EL (cell line): ENCODE measurements at regions not wholly inside any gene's neighbourhood (a gene's known extent, or its start where the extent isn't known, plus 50 kb on each side); places are given as distances from the start of the nearest gene placed in this dataset.

Experiments
- DNase-seq: peaks from one replicate; pipeline ENCODE4 v3.0.0-alpha.2; 2016

DNA sequence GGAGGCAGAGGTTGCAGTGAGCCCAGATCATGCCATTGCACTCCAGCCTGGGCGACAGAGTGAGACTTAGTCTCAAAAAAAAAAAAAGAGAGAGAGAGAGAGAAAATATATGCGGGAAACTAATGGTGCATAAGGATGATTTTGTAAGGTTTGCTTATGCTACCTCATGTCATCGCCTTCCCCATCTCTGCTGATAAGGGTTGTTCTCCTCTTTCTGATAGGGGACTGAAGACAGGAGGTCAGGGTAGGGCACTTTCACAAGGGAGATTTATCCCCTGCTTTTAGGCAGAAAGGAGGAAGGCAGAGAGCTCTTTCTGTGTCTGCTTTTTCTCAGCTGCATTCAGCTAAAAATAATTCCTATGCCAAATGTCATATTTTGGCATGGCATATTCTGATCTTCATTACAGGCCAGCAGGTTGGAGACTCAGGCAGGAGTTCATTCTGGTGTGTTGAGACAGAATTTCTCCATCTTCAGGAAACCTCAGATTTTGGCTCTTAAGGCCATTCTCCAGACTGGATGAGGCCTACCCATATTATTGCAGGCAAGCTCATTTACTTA lies 220.2 kb downstream of the AUH start:
- DNase-seq: no peak

- no peak for DNase-seq
These were observed 218.6 kb downstream of the AUH start for GRCh38 chr9:91143162-91143561.

- DNase-seq: no peak
These were observed 218.1 kb downstream of the AUH start for GRCh38 chr9:91143642-91144041.

- DNase-seq: peak; percentile 17
These were observed 216.9 kb downstream of the AUH start for GRCh38 chr9:91144769-91145168.

DNA sequence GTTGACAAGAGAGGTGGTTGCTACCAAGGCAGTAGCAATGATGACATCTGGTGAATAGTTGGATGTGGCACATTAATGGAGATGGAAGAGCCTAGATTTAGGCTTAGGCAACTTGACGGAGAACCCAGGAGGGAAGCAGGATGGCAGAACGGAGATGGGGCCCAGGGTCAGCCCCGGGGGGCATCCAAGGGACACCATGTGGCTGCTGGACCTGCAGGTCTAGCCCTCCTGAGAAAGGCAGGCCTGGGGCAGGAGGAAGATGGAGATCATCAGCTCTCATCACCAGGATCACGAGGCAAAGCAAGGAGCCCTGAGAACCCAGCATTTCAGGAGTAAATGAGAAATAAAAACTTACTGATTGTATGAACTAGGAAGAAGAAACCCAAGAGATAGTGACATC lies 216.2 kb downstream of the AUH start:
- DNase-seq: no peak

DNA sequence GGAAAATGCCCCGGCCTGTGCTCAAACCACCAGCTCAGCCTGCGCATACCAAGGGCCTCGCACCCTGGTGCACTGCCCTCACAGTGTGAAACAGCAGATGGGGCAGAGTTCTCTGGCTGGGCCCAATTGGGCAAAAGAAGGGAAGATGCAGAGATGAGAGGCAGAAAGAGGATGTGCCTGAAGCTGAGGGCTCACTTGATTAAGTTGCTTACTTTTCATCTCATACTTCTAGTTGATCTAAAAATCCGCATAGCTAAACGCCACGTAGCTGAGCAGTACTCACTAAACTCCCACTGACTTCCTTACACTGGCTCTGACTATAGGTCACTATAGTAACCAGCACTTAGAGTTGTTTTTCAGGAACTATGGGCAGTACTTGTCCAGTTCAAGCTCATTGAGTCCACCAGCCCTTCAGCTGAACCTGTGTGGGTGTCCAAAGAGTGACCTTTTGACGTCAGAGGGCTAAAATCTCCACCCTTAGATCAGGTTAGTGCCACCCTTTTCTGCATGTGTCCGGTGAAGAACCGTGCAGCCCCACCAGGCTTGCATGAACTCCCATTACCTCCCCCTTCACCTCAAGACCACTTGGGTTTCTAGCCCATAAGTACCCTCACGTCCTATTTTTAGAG lies 215.2 kb downstream of the AUH start:
- no peak for DNase-seq

DNA sequence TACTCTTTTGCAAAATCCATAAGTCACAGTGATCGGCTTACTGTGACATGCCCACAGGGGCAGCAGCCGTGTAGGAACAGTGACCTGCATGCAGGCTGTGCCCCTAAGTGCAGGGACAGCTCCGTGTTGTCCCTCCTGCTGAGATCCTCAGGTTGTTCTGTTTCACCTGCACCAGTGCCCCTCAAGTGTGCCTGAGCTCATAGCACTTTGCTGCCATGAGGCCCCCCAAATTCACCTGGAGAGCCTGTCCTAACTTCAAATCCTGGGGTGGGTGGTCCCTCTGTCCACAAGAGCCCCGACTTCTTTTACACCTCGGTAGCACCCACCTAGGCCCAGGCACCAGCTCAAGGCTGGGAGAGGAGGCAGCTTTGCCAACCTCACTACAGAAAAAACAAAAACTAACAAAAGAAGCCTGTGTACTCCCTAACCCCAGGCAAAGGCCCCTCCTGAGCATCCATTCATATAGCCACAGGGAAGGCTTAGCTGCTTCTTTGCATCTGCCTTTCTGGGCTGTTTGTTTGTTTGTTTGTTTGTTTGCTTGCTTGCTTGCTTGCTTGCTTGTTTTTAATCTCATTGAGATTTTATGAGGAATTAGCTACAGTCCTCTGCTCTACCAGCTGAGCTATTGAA lies 214.5 kb downstream of the AUH start:
- no peak for DNase-seq

GRCh38 chr9:91148306-91148705 lies 213.4 kb downstream of the AUH start:
- no peak for DNase-seq

DNA sequence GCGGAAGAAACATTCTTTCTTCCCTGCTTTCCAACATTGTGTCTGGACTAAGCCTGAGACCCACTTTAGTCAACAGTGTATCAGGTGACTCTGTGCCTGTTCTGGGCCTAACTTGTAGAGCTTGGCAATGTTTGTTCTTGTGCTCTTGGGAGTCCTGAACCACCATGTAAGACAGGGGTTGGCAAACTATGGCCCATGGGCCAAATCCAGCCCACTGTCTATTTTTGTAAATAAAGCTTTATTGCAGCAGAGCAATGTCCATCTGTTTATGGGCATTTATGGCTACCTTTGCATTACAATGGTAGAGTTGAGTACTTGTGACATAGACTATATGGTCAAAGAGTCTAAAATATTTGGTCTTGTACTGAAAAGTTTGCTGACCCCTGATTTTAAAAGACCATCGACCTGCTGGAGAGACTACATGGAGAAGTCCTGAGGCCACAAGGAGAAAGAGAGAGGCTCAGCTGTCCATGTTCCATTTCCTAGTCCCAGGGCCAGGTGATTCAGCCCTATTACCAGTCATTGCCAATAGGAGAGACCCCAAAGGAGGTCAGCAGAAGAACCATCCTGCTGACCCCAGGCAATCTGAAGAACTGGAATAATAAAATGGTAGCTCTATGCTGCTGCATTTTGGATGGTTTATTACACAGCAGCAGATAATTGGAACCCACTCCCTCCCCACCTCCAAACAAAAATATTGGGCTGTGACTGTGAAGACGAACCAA lies 211.3 kb downstream of the AUH start:
- no peak for DNase-seq

DNA sequence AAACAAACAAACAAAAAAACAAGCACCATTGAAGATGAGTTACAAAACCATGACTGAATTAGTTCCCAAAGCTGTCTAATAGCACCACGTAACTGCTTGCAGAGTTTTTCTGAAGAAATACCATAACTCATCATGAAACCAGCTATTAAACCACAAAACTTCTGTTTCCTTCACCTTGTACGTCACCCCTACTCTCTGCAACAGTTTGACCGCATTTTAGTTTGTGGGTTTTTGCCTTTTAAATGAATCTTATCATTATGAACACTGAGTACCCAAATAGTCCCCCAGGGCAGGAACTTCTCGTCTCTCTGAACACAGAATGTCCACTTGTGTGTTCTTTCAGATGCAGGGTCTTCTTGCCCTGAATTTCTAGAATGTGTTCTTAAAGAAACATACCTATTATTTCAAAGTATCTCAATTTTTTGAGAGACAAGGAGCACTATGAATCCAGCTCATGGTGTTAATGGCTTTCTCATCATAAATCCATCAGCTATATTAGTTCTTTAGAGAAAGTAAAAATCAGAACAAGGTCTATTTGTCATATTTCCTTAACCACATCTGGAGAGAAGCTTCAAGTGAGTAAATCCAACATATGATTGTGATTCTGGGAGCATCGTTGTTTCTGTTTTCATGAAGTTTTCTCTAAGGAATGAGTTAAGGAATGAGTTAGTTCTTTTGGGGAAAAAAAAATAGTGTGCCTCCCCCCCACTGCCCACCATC lies 210.6 kb downstream of the AUH start:
- peak; percentile 95 for DNase-seq

- DNase-seq: no peak
These were observed 210.0 kb downstream of the AUH start for GRCh38 chr9:91151718-91152095.

- no peak for DNase-seq
These were observed 207.0 kb downstream of the AUH start for GRCh38 chr9:91154686-91155085.

DNA sequence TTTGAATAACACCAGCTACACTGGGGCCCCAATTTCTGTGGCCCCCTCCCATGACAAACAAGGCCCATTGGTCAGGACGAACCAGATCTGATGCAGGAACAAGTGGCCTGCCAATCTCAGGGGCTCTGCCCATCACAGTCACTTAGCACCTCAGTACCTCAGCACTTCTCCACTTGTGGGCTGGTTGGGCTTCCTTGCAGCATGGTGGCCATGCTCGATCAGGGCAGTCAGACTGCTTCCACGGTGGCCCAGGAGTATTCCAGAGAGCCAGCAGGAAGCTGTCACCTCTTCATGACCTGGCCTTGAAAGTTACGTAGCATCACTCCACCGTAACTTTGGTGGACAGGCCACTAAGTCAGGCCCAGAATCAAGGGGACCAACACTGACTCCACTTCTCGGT lies 206.5 kb downstream of the AUH start:
- no peak for DNase-seq

DNA sequence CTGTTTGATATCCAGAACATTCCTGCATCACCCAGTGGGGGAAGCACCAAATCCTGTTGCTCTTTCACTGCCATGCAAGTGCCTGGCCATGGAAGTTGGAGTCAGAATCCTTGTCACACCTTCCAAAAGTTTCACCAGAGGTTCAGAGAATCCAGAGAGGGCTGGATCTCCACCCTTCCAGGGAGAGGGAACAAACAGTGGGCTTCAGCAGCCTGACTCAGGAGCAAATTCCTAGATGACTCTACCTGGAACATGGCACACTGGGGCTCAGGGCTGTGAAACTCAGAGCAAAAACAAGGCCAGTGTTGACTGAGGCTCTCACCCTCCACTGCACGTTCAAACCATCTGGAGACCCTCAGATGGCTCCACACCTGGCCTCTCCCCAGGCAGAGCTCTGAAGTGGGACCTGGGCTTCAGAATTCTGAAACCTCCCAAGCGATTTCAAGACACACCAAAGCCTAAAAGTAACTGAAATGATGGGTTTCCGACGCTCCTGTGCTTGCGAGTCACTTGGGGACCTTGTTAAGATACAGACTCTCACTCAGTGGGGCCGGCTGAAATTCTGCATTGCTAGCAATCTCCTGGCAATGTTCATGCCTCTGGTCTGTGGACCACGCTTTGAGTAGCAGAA lies 205.9 kb downstream of the AUH start:
- DNase-seq: no peak

DNA sequence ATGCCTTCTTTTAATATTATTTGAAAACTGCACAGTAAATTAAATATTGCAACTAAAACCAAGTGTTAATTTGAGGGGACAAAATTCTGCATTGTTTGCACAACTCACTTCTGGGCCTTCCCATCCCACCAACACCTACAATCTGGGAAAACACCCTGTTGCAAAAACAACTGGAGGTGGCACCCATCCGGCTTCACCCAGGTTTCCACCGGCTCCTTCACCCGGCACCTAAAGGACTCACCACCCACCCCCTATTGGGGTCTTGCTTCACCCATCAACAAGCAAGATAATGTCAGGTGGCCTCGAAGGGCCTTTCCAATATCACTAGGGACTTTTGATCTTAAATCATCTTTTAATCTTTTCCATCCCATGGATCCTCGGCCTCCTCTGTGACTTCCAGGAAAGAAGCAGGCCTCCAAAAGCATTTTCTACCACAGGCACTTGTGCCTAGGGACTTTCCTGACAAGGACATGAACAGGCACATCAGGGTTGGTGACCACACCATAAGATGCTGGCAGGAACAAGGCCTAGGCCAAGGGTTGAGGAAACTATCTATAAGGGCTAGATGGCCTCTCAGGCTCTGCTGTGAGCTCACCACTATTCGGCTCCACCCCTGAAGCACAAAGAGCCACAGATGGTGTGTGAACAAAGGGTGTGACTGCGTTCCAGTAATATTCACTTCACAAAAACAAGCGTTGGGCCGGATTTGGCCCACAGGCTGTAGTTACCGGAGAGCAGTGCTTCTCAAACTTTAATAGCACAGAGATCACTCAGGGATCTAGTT lies 205.1 kb downstream of the AUH start:
- no peak for DNase-seq

GRCh38 chr9:91157883-91158282 lies 203.8 kb downstream of the AUH start:
- DNase-seq: no peak

DNA sequence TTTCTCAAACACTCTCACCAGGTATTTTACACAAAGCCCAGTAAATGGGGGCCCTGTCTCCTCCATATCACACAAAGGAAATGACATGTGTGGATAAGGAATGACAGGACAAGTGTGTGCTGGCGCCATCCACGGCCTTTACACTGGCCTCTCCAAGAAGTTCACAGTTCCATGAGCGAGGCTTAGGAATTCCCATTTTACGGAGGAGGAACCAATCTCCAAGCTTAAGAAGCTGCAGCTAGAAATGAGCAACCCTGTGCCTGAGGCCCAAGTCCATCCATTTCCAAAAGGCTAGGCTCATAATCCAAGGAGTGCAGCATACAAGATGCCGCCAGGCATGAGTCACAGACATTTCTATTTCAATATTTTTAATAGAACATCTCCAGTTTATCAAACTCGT lies 203.4 kb downstream of the AUH start:
- DNase-seq: no peak

DNA sequence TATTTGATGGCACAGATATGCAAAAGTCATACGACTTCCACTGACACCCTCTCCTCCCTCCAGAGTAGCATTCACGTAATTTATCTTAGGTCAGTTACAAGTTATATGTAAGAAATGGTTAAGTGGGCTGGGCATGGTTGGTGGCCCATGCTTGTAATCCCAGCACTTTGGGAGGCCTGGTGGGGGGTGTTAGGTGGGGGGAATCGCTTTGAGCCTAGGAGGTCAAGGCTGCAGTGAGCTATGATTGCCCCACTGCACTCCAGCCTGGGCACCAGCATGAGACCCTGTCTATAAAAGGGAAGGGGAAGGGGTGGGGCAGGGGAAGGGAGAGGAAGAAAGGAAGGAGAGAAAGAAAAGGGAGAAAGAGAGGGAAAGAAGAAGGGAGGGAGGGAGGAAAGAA lies 202.8 kb downstream of the AUH start:
- DNase-seq: no peak

- DNase-seq: no peak
These were observed 202.0 kb downstream of the AUH start for GRCh38 chr9:91159664-91160121.

GRCh38 chr9:91160181-91160580 lies 201.5 kb downstream of the AUH start:
- DNase-seq: no peak

- no peak for DNase-seq
These were observed 200.9 kb downstream of the AUH start for GRCh38 chr9:91160599-91161464.
